Esophagus (tissue), 2 donors: ENCODE measurements at regions not wholly inside any gene's neighbourhood (a gene's known extent, or its start where the extent isn't known, plus 50 kb on each side); places are given as distances from the start of the nearest gene placed in this dataset.

Source experiments
- H3K27ac ChIP-seq, 2 donors: one replicate each; pipeline ENCODE4 v1.5.1; 2013; ENCODE audit warnings: low read depth in 2 of 2, mild to moderate bottlenecking in 2 of 2, inconsistent platforms in 1 of 2, low read length in 1 of 2, moderate library complexity in 1 of 2
- H3K27me3 ChIP-seq, 2 donors: one replicate each; pipeline ENCODE4 v1.6.1; 2013; ENCODE audit warnings: low read length in 2 of 2, control low read depth in 1 of 2, mild to moderate bottlenecking in 1 of 2; ENCODE audit not compliant: insufficient read depth in 2 of 2, control insufficient read depth in 1 of 2
- H3K36me3 ChIP-seq, 2 donors: one replicate each; pipeline ENCODE4 v1.6.1; 2013; ENCODE audit warnings: low read length in 1 of 2; ENCODE audit not compliant: control insufficient read depth in 2 of 2, insufficient read depth in 2 of 2
- H3K4me1 ChIP-seq, 2 donors: one replicate each; pipeline ENCODE4 v1.6.1; 2013; ENCODE audit warnings: low read length in 1 of 2; ENCODE audit not compliant: control insufficient read depth in 2 of 2, insufficient read depth in 2 of 2
- H3K4me3 ChIP-seq, 2 donors: one replicate each; pipeline ENCODE4 v1.5.1; 2013; ENCODE audit warnings: low read length in 2 of 2, mild to moderate bottlenecking in 2 of 2, low read depth in 1 of 2, moderate library complexity in 1 of 2
- H3K9me3 ChIP-seq, 2 donors: one replicate each; pipeline ENCODE4 v1.6.1; 2013; ENCODE audit warnings: mild to moderate bottlenecking in 2 of 2, low read depth in 1 of 2, low read length in 1 of 2, moderate library complexity in 1 of 2; ENCODE audit not compliant: control insufficient read depth in 2 of 2, insufficient read depth in 1 of 2
- WGBS, 2 donors: extraction: QIAGEN DNeasy Blood & Tissue Kit; methylation state at CpG; one replicate each; pipeline ENCODE4 v1.1.7; 2013; 5-methylcytosine and 5-hydroxymethylcytosine counted together
- donor health status: healthy with polysubstance abuse.
- donor health status: Bipolar disorder and iron deficiency.

DNA sequence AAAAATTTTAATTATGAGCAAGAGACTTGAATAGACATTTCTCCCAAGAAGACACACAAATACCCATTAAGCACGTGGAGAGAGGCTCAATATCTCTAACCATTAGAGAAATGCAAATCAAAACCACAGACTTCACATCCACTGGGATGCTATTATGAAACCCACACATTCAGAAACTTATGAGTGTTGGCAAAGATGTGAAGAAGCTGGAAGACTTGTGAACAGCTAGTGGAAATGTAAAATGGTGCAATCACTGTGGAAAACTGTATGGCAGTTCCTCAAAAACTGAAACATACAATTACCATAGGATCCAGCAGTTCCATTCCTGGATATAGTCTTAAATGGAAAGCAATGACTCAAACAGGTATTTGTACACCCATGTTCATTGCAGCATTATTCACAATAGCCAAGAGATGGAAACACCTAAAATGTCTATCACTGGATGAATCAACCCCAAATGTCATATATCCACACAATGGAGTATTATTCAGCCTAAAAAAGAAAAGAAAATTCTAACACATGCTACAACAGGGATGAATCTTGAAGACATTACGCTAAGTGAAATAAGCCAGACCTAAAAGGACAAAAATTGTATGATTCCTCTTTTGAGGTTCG lies 53.5 kb upstream of the FRMD4A start:
- H3K9me3 ChIP-seq, result no peaks in the 10 kb centered on the region
- H3K36me3 ChIP-seq, result no peaks in the 10 kb centered on the region
- H3K4me3 ChIP-seq, result no peak overlapping the region
- H3K4me1 ChIP-seq, result no peaks in the 10 kb centered on the region
- 74 to 86% methylated on average over 3 of the region's 3 CpGs for WGBS, 2 donors
- no peak overlapping the region for H3K27ac ChIP-seq
- H3K27me3 ChIP-seq, result no peaks in the 10 kb centered on the region

DNA sequence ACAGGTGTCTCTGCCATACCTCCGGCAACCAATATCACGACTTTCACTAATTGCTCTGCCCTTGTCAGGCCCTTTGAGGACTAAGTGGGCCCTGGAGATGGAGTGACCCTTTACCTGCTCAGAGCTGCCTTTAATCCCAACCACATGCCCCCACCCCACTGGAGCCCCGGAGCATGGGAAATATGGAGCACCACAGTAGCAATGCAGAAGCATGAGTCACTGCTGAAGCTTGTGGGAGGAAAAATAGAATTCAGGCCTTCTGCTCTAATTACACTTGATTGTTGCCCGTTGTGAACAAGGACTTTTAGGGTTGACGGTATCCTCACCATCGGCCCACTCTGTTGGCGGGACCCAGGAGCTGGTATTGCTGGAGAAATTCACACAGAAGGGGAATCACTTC lies 52.5 kb upstream of the FRMD4A start:
- WGBS, 2 donors, result 90 to 91% methylated on average over 7 of the region's 7 CpGs

DNA sequence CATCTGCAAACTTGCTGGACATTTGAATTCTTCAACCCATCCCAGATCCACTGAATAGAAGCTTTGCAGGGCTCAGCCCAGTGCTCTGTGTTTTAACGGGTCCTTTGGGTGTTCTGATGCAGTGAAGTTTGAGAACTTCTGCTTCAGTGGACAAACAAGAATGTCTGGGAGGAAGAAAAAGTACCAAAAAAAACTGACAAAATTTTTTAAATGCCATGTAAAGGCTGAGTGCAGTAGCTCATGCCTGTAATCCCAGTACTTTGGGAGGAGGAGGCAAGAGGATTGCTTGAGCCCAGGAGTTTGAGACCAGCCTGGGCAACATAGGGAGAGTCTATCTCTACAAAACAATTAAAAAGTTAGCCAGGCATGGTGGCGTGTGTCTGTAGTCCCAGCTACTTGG lies 51.8 kb upstream of the FRMD4A start:
- 80 to 90% methylated on average over 2 of the region's 2 CpGs for WGBS, 2 donors
- Histone ChIP-seq H3K4me1 (no peaks in the 10 kb centered on the region), H3K27ac (no peak overlapping the region), H3K9me3 (no peaks in the 10 kb centered on the region), H3K36me3 (no peaks in the 10 kb centered on the region), H3K27me3 (no peaks in the 10 kb centered on the region), H3K4me3 (no peak overlapping the region)

More for the DNA sequence above, 52.5 kb upstream of the FRMD4A start:
- Histone ChIP-seq H3K4me1 (no peaks in the 10 kb centered on the region), H3K36me3 (no peaks in the 10 kb centered on the region), H3K9me3 (no peaks in the 10 kb centered on the region), H3K27me3 (no peaks in the 10 kb centered on the region), H3K4me3 (no peak overlapping the region), H3K27ac (no peak overlapping the region)

DNA sequence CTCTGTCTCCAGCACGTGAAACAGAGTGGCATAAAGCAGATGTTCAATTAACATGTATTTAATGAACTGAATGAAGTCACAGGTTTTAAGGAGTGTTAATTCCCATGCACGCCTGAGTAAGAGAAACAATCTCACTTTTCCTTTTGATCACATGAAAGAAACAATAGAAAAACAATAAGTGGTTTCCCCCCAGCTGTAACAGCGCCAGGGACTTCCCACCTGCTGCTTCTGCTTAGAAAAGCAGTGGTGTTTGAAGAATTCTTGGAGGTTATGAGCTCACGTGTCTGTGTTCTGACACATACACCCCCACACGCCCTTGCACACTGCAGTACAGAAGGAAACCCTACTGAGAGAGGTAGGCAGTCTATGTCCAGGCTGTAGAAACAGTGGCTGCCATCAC lies 51.3 kb upstream of the FRMD4A start:
- no peak overlapping the region for H3K27ac ChIP-seq
- H3K4me1 ChIP-seq, result no peaks in the 10 kb centered on the region
- H3K27me3 ChIP-seq, result no peaks in the 10 kb centered on the region
- no peaks in the 10 kb centered on the region for H3K9me3 ChIP-seq
- H3K4me3 ChIP-seq, result no peak overlapping the region
- WGBS, 2 donors, result 48 to 54% methylated on average over 5 of the region's 5 CpGs
- H3K36me3 ChIP-seq, result no peaks in the 10 kb centered on the region

DNA sequence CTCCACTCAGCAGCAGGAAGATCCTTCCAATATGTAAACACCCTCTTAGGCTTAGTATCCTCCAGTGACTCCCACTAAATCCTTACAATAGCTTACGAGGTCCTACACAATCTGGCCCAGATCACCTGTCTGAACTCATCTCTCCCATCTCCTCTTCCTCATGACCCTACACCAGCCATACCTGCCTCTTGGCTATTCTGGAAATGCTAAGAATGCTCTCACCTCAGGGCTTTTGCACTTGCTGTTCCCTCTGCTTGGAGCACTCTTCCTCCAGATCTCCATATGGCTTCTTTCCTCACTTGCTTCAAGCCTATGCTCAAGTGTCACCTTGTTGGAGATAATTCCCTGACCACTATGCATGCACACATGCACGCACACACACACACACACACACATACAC lies 50.8 kb upstream of the FRMD4A start:
- no peaks in the 10 kb centered on the region for H3K4me1 ChIP-seq
- no peaks in the 10 kb centered on the region for H3K9me3 ChIP-seq
- no peak overlapping the region for H3K4me3 ChIP-seq
- 85 to 91% methylated on average over 2 of the region's 2 CpGs for WGBS, 2 donors
- no peak overlapping the region for H3K27ac ChIP-seq
- no peaks in the 10 kb centered on the region for H3K27me3 ChIP-seq
- no peaks in the 10 kb centered on the region for H3K36me3 ChIP-seq

DNA sequence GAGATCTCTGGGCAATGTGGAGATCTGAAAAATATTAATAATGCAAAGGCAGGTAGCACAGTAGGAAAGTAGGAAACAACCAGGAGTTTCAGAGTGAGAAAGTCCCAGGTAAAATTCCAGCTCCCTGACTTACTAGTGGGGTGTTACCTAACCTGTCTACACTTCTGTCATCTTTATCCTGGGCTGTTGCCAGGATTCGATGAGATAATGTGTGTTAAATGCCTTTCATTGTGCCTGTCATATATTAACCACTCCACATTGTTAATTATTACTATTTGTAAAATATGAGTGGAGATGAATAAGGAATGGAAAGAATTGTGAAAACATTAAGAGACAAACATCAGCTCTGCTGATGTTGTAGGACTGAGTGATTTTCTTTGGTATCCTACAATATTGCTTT lies 50.0 kb upstream of the FRMD4A start:
- WGBS, 2 donors, result 29 to 48% methylated on average over 1 of the region's 1 CpG
- no peak overlapping the region for H3K27ac ChIP-seq
- H3K27me3 ChIP-seq, result no peaks in the 10 kb centered on the region
- H3K36me3 ChIP-seq, result no peaks in the 10 kb centered on the region
- no peak overlapping the region for H3K4me3 ChIP-seq
- no peaks in the 10 kb centered on the region for H3K9me3 ChIP-seq
- no peaks in the 10 kb centered on the region for H3K4me1 ChIP-seq
